ENCODE measurements at regions not wholly inside any gene's neighbourhood (a gene's known extent, or its start where the extent isn't known, plus 50 kb on each side); places are given as distances from the start of the nearest gene placed in this dataset.

DNA sequence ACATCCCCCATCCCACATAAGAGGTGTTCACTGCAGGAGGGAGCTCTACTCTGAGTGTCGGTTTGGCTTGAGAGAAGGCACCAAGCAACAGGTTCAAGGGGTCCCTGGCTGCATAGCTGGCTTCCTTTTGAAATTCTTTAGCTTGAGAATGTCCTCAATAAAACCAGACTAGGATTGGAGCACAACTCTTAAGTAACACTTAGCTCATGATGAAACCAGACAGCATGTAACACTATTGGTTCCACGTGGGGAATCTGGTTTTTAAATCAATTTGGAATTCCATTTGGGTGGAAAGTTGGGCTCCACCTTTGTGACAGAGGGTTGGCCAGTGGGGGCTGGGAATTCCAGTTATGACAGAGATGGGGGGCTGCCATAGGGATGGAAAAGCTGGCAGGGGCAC lies 281.2 kb downstream of the TLE3 start:
- Histone ChIP-seq H2AFZ (no peak overlapping the region), H3K9me3 (ENCODE audit: insufficient read depth, low read depth) (no peaks in the 10 kb centered on the region), H3K27me3 (ENCODE audit: insufficient read depth, low read depth) (no peaks in the 10 kb centered on the region), H3K36me3 (ENCODE audit: low read depth) (no peaks in the 10 kb centered on the region), H3K4me1 (replicated peaks; ENCODE audit: insufficient read depth) (peaks cover 15% of the 10 kb centered on the region), H3K79me2 (ENCODE audit: low read depth) (no peaks in the 10 kb centered on the region), H3K9me2 (ENCODE audit: insufficient read depth) (no peaks in the 10 kb centered on the region), H3K27ac (no peak overlapping the region), H3F3A (ENCODE audit: insufficient read depth, low read depth) (no peaks in the 10 kb centered on the region), H3K4me2 (no peak overlapping the region), H4K20me1 (ENCODE audit: insufficient read depth) (no peaks in the 10 kb centered on the region), H3K4me3 (no peak overlapping the region)
- POLR2A ChIA-PET (ENCODE audit: unreplicated experiment), result no interaction called here
- no TSS peak for BruUV-seq (replicated peaks)
- CTCF ChIA-PET, result no interaction called here
- intact Hi-C loops (cut with micrococcal nuclease; ENCODE audit: unreplicated experiment), result no loop called here
- no peak for TF ChIP-seq EZH2 (IDR thresholded peaks at IDR 0.05; ENCODE audit: low read depth)
- TF ChIP-seq, protein P1, sequence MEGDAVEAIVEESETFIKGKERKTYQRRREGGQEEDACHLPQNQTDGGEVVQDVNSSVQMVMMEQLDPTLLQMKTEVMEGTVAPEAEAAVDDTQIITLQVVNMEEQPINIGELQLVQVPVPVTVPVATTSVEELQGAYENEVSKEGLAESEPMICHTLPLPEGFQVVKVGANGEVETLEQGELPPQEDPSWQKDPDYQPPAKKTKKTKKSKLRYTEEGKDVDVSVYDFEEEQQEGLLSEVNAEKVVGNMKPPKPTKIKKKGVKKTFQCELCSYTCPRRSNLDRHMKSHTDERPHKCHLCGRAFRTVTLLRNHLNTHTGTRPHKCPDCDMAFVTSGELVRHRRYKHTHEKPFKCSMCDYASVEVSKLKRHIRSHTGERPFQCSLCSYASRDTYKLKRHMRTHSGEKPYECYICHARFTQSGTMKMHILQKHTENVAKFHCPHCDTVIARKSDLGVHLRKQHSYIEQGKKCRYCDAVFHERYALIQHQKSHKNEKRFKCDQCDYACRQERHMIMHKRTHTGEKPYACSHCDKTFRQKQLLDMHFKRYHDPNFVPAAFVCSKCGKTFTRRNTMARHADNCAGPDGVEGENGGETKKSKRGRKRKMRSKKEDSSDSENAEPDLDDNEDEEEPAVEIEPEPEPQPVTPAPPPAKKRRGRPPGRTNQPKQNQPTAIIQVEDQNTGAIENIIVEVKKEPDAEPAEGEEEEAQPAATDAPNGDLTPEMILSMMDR (conservative IDR thresholded peaks at IDR 0.05), result no peak
- no peak for DNase-seq

DNA sequence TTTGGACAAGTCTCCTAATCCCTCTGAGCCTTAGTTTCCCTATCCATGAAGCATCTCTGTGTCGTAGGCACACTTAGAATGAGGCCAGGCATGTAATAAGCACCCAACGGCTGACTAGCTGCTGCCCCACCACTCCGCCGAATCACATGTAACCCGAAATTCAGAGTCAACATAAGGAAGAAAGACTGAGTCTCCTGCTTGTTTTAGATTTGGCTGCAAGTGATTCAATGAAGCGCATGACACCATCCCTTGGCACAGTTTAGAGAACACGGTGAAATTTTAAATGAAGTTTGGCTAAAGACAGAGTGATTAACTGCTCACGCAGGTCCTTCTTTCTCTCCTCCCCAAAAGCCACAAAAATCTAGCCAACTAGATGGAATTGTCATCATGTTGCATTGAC lies 279.2 kb downstream of the TLE3 start:
- H3K27me3 ChIP-seq (ENCODE audit: insufficient read depth, low read depth), result no peaks in the 10 kb centered on the region
- no TSS peak for BruUV-seq (replicated peaks)

DNA sequence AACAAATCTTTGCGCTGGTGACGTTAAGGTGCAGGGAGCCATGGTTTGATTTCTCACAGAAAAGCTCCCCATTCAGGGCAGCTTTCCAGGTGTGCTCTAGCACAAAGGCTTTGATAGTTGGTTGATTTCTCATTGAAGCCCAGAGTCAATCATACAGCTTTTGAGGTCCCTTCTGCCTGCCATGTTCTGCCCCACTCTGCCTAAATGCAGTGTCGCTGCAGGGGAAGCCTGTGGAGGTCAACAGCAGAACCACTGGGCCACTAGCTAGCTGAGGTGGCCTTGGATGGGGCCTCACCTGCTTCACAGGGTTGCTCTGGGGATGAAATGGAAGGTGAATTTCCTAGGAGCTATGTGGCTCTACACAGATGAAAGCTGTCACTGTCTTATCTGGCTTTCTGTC lies 278.3 kb downstream of the TLE3 start:
- H3K79me2 ChIP-seq (ENCODE audit: low read depth), result no peaks in the 10 kb centered on the region
- no peak overlapping the region for H3K4me3 ChIP-seq
- H3K9me2 ChIP-seq (ENCODE audit: insufficient read depth), result no peaks in the 10 kb centered on the region
- TF ChIP-seq, protein P1 (conservative IDR thresholded peaks at IDR 0.05), result no peak
- TF ChIP-seq EZH2 (IDR thresholded peaks at IDR 0.05; ENCODE audit: low read depth), result no peak
- CTCF ChIA-PET, result no interaction called here
- H3F3A ChIP-seq (ENCODE audit: insufficient read depth, low read depth), result no peaks in the 10 kb centered on the region
- DNase-seq, result no peak
- no peaks in the 10 kb centered on the region for H3K27me3 ChIP-seq (ENCODE audit: insufficient read depth, low read depth)
- POLR2A ChIA-PET (ENCODE audit: unreplicated experiment), result no interaction called here
- H3K27ac ChIP-seq, result no peak overlapping the region
- no peaks in the 10 kb centered on the region for H3K9me3 ChIP-seq (ENCODE audit: insufficient read depth, low read depth)
- no peak overlapping the region for H3K4me2 ChIP-seq
- intact Hi-C loops (cut with micrococcal nuclease; ENCODE audit: unreplicated experiment), result no loop called here
- H3K4me1 ChIP-seq (replicated peaks; ENCODE audit: insufficient read depth), result peaks cover 2% of the 10 kb centered on the region
- no peaks in the 10 kb centered on the region for H3K36me3 ChIP-seq (ENCODE audit: low read depth)
- no peak overlapping the region for H2AFZ ChIP-seq
- no TSS peak for BruUV-seq (replicated peaks)
- no peaks in the 10 kb centered on the region for H4K20me1 ChIP-seq (ENCODE audit: insufficient read depth)

More for the DNA sequence above, 279.2 kb downstream of the TLE3 start:
- H3K9me3 ChIP-seq (ENCODE audit: insufficient read depth, low read depth), result no peaks in the 10 kb centered on the region
- TF ChIP-seq EZH2 (IDR thresholded peaks at IDR 0.05; ENCODE audit: low read depth), result no peak
- TF ChIP-seq, protein P1 (conservative IDR thresholded peaks at IDR 0.05), result no peak
- no peak overlapping the region for H2AFZ ChIP-seq
- DNase-seq, result no peak
- intact Hi-C loops (cut with micrococcal nuclease; ENCODE audit: unreplicated experiment), result no loop called here
- H3K4me3 ChIP-seq, result no peak overlapping the region
- H3K9me2 ChIP-seq (ENCODE audit: insufficient read depth), result no peaks in the 10 kb centered on the region
- POLR2A ChIA-PET (ENCODE audit: unreplicated experiment), result no interaction called here
- CTCF ChIA-PET, result no interaction called here
- H3K79me2 ChIP-seq (ENCODE audit: low read depth), result no peaks in the 10 kb centered on the region
- no peak overlapping the region for H3K4me2 ChIP-seq
- H3K4me1 ChIP-seq (replicated peaks; ENCODE audit: insufficient read depth), result peaks cover 10% of the 10 kb centered on the region
- H3F3A ChIP-seq (ENCODE audit: insufficient read depth, low read depth), result no peaks in the 10 kb centered on the region
- no peak overlapping the region for H3K27ac ChIP-seq
- H3K36me3 ChIP-seq (ENCODE audit: low read depth), result no peaks in the 10 kb centered on the region
- H4K20me1 ChIP-seq (ENCODE audit: insufficient read depth), result no peaks in the 10 kb centered on the region

All from PC-9 (cell line).